ENCODE measurements at regions not wholly inside any gene's neighbourhood (a gene's known extent, or its start where the extent isn't known, plus 50 kb on each side); places are given as distances from the start of the nearest gene placed in this dataset.

DNA sequence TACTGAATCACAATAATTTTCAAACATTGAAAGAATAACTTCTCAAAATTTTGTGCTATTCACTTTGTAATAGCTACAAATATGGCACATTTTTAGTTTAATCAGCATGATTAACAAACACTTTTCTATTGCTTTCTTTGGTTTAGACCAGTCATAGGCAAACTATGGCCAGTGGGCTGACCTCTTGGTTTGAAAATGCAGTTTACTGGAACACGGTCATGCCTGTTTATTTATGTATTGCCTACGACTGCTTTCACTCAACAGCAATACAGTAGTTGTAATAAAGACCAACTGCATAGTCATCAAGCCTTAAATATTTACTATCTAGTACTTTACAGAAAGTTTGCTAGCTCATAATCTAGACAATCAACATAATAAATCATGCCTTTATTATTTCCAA, 810.8 kb downstream of the TLE1 start:
- H3K9me3 ChIP-seq = no peaks in the 10 kb centered on the region
- no peak overlapping the region for H3K27ac ChIP-seq
- TF ChIP-seq CTCF (IDR thresholded peaks at IDR 0.05) (no peak), EP300 (IDR thresholded peaks at IDR 0.05) (no peak), POLR2A (IDR thresholded peaks at IDR 0.05) (no peak)
- no peaks in the 10 kb centered on the region for H3K36me3 ChIP-seq
- no peak for DNase-seq
- H3K27me3 ChIP-seq = no peaks in the 10 kb centered on the region
- H3K4me3 ChIP-seq = no peak overlapping the region
- WGBS, 2 donors = 72 to 78% methylated on average over 2 of the region's 2 CpGs
- H3K4me1 ChIP-seq = peaks cover 0 to 8% (median 2%) of the 10 kb centered on the region in 4 donors
- intact Hi-C loops (cut with DNase I) = no loop called here

DNA sequence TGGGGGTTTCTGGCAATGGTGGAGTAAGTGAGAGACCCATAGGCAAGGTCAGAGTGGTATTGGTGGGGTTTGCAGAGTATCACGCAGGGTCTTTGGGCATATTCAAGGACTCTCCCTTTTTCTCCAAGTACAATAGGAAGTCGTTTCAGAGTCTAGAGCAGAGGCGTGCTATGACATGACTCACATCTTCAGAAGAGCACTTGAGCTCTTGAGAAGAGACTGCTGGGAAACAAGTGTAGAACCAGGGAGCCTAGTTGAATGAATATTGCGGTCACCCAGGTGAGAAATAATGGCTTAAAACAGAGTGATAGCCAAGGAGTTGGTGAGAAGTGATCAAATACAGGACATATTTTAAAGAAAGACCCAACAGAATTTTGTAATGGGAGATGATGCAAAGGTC, 813.4 kb downstream of the TLE1 start:
- intact Hi-C loops (cut with DNase I) = no loop called here
- Histone ChIP-seq H3K36me3 (no peaks in the 10 kb centered on the region), H3K27ac (no peak overlapping the region), H3K4me1 (peaks cover 0 to 8% (median 2%) of the 10 kb centered on the region in 4 donors), H3K27me3 (no peaks in the 10 kb centered on the region), H3K9me3 (no peaks in the 10 kb centered on the region), H3K4me3 (no peak overlapping the region)
- no peak for DNase-seq
- no peak for TF ChIP-seq CTCF (IDR thresholded peaks at IDR 0.05)
- no peak for TF ChIP-seq POLR2AphosphoS5 (IDR thresholded peaks at IDR 0.05)
- TF ChIP-seq POLR2A (IDR thresholded peaks at IDR 0.05) = no peak
- TF ChIP-seq EP300 (IDR thresholded peaks at IDR 0.05) = no peak
- 66 to 93% methylated on average over 4 of the region's 4 CpGs for WGBS, 2 donors

GRCh38 chr9:80874276-80874675, 815.1 kb downstream of the TLE1 start:
- intact Hi-C loops (cut with DNase I) = no loop called here
- WGBS, 2 donors = 33 to 50% methylated on average over 1 of the region's 1 CpG
- no peak for DNase-seq

DNA sequence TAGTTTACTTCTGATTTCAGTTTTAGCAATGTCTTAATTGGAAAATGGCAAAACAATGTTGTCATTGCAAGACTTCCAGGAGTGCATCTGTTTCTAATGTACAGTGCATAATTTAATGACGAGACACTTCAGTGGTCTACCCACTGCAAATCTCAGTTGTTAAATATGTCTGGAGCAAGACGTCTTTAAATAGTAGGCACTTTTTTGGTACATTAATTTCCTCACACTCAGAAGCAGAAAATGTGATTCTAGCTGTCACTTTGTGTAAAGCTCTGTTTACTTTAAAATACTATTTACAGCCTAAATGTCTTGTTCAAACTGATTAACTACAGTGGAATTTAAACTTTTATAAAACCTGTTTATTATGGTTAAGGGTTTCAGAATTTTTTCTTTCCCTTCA, 815.5 kb downstream of the TLE1 start:
- no peaks in the 10 kb centered on the region for H3K9me3 ChIP-seq
- H3K27ac ChIP-seq = no peak overlapping the region
- no peaks in the 10 kb centered on the region for H3K27me3 ChIP-seq
- H3K4me1 ChIP-seq = peaks cover 0 to 8% (median 2%) of the 10 kb centered on the region in 4 donors
- intact Hi-C loops (cut with DNase I) = no loop called here
- DNase-seq = no peak
- WGBS, 2 donors = 63 to 66% methylated on average over 2 of the region's 2 CpGs
- H3K4me3 ChIP-seq = no peak overlapping the region
- TF ChIP-seq POLR2AphosphoS5 (IDR thresholded peaks at IDR 0.05) = no peak
- no peak for TF ChIP-seq POLR2A (IDR thresholded peaks at IDR 0.05)
- no peaks in the 10 kb centered on the region for H3K36me3 ChIP-seq

More at GRCh38 chr9:80874276-80874675, 815.1 kb downstream of the TLE1 start:
- Histone ChIP-seq H3K27ac (no peak overlapping the region), H3K4me3 (no peak overlapping the region), H3K4me1 (peaks cover 0 to 8% (median 2%) of the 10 kb centered on the region in 4 donors), H3K9me3 (no peaks in the 10 kb centered on the region), H3K36me3 (no peaks in the 10 kb centered on the region), H3K27me3 (no peaks in the 10 kb centered on the region)
- no peak for TF ChIP-seq POLR2AphosphoS5 (IDR thresholded peaks at IDR 0.05)
- TF ChIP-seq POLR2A (IDR thresholded peaks at IDR 0.05) = no peak
- no peak for TF ChIP-seq CTCF (IDR thresholded peaks at IDR 0.05)
- TF ChIP-seq EP300 (IDR thresholded peaks at IDR 0.05) = no peak

GRCh38 chr9:80871596-80871995, 817.8 kb downstream of the TLE1 start:
- TF ChIP-seq CTCF (IDR thresholded peaks at IDR 0.05) (no peak), POLR2AphosphoS5 (IDR thresholded peaks at IDR 0.05) (no peak), EP300 (IDR thresholded peaks at IDR 0.05) (no peak)
- no peaks in the 10 kb centered on the region for H3K27me3 ChIP-seq
- intact Hi-C loops (cut with DNase I) = no loop called here
- no peaks in the 10 kb centered on the region for H3K36me3 ChIP-seq
- H3K27ac ChIP-seq = no peak overlapping the region
- H3K9me3 ChIP-seq = peaks cover 0 to 2% (median 0%) of the 10 kb centered on the region in 4 donors
- DNase-seq = no peak
- H3K4me3 ChIP-seq = no peak overlapping the region
- peaks cover 0 to 8% (median 2%) of the 10 kb centered on the region in 4 donors for H3K4me1 ChIP-seq

Measured in sigmoid colon (tissue), 6 donors.